H1 (cell line): ENCODE measurements at regions not wholly inside any gene's neighbourhood (a gene's known extent, or its start where the extent isn't known, plus 50 kb on each side); places are given as distances from the start of the nearest gene placed in this dataset.

Experiments used
- CBX8 ChIP-seq: fragments of 300-800, 300-1000 bp; sonication (generic); IDR thresholded peaks from 2 replicates; pipeline ENCODE4 v1.7.1; 2016; ENCODE audit warnings: low read depth, low read length, borderline replicate concordance
- CHD2 ChIP-seq: IDR thresholded peaks from 2 replicates; pipeline ENCODE4 v1.6.1; 2012; ENCODE audit warnings: low read length, improper control_type of control experiment
- EGR1 ChIP-seq: IDR thresholded peaks from 2 replicates; pipeline ENCODE4 v1.6.1; 2011; ENCODE audit warnings: low read depth, low read length, borderline replicate concordance
- GABPA ChIP-seq: IDR thresholded peaks from 2 replicates; pipeline ENCODE4 v1.6.1; 2011; ENCODE audit warnings: mild to moderate bottlenecking, low read length, moderate library complexity, borderline replicate concordance; ENCODE audit not compliant: insufficient read depth
- GTF2F1 ChIP-seq: IDR thresholded peaks from 2 replicates; pipeline ENCODE4 v1.6.1; 2012; ENCODE audit warnings: low read depth, low read length, improper control_type of control experiment, borderline replicate concordance
- KDM5A ChIP-seq: fragments of 200-600 bp; IDR thresholded peaks from 2 replicates; pipeline ENCODE4 v1.7.1; 2012; ENCODE audit warnings: mild to moderate bottlenecking, low read length, inconsistent platforms, mixed read lengths
- POLR2AphosphoS5 ChIP-seq: IDR thresholded peaks from 2 replicates; pipeline ENCODE4 v1.6.1; 2011; ENCODE audit warnings: low read depth, low read length
- SRF ChIP-seq: IDR thresholded peaks from 2 replicates; pipeline ENCODE4 v1.6.1; 2011; ENCODE audit warnings: mild to moderate bottlenecking, low read depth, low read length, moderate library complexity
- TAF1 ChIP-seq: IDR thresholded peaks from 2 replicates; pipeline ENCODE4 v1.6.1; 2011; ENCODE audit warnings: mild to moderate bottlenecking, low read depth, low read length
- YY1 ChIP-seq: IDR thresholded peaks from 2 replicates; pipeline ENCODE4 v1.6.1; 2011; ENCODE audit warnings: low read depth, mild to moderate bottlenecking, low read length
- TF ChIP-seq, protein P1 (sequence below): IDR thresholded peaks from 2 replicates; pipeline ENCODE4 v1.6.1; 2011; ENCODE audit warnings: low read length, improper control_type of control experiment
- TF ChIP-seq, protein P2 (sequence below), 3 experiments: IDR thresholded peaks; 1 replicate in 2 of 3; 2 replicates in 1 of 3; pipeline versions ENCODE4 v1.5.1 to v1.6.1; 2011; ENCODE audit warnings: low read length in 3 of 3, mild to moderate bottlenecking in 3 of 3, inconsistent platforms in 2 of 3, low read depth in 1 of 3, moderate library complexity in 1 of 3; ENCODE audit not compliant: insufficient read depth in 1 of 3; ENCODE audit errors: control extremely low read depth in 1 of 3
- TF ChIP-seq, protein P3 (sequence below): IDR thresholded peaks from 2 replicates; pipeline ENCODE4 v1.6.1; 2011; ENCODE audit warnings: low read depth, mild to moderate bottlenecking, low read length; ENCODE audit not compliant: insufficient read depth

DNA sequence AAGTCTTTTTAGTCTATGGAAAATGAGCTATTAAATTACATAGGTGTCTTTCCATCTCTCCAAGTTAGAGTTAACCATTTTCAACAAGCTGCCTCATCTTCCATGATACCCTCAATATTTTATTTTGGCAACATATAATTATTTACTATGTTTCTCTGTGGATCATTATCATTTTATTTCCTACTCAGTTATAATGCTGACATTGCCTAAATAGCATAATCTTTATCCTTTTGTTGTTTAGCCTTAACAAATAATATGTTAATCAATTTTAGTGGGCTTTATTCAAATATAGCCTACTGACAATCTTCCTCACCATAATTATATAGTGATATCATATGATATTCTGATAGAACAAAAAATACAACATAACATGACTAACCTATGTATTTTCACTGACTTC is 1044.8 kb upstream of the FOXG1 start:
- TF ChIP-seq, protein P1, sequence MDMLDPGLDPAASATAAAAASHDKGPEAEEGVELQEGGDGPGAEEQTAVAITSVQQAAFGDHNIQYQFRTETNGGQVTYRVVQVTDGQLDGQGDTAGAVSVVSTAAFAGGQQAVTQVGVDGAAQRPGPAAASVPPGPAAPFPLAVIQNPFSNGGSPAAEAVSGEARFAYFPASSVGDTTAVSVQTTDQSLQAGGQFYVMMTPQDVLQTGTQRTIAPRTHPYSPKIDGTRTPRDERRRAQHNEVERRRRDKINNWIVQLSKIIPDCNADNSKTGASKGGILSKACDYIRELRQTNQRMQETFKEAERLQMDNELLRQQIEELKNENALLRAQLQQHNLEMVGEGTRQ: no peak
- TF ChIP-seq YY1 (no peak), GTF2F1 (no peak), EGR1 (no peak), CBX8 (no peak), KDM5A (no peak), GABPA (no peak), POLR2AphosphoS5 (no peak), TAF1 (no peak), SRF (no peak), CHD2 (no peak)
- TF ChIP-seq, protein P2, sequence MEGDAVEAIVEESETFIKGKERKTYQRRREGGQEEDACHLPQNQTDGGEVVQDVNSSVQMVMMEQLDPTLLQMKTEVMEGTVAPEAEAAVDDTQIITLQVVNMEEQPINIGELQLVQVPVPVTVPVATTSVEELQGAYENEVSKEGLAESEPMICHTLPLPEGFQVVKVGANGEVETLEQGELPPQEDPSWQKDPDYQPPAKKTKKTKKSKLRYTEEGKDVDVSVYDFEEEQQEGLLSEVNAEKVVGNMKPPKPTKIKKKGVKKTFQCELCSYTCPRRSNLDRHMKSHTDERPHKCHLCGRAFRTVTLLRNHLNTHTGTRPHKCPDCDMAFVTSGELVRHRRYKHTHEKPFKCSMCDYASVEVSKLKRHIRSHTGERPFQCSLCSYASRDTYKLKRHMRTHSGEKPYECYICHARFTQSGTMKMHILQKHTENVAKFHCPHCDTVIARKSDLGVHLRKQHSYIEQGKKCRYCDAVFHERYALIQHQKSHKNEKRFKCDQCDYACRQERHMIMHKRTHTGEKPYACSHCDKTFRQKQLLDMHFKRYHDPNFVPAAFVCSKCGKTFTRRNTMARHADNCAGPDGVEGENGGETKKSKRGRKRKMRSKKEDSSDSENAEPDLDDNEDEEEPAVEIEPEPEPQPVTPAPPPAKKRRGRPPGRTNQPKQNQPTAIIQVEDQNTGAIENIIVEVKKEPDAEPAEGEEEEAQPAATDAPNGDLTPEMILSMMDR (IDR thresholded peaks at IDR 0.05; ENCODE audit: control extremely low read depth in 1 of 3, insufficient read depth in 1 of 3, low read depth in 1 of 3, low read length in 3 of 3): no peak
- TF ChIP-seq, protein P3, sequence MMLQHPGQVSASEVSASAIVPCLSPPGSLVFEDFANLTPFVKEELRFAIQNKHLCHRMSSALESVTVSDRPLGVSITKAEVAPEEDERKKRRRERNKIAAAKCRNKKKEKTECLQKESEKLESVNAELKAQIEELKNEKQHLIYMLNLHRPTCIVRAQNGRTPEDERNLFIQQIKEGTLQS: no peak
